Neutrophil (primary cell): ENCODE measurements at regions not wholly inside any gene's neighbourhood (a gene's known extent, or its start where the extent isn't known, plus 50 kb on each side); places are given as distances from the start of the nearest gene placed in this dataset.

Experiments
- H3K27ac ChIP-seq: fragments of 200-600 bp; sonication (generic); 2 replicates; pipeline ENCODE4 v1.5.1; 2016; ENCODE audit warnings: mild to moderate bottlenecking, moderate library complexity
- H3K27me3 ChIP-seq: fragments of 200-600 bp; sonication (generic); 2 replicates; pipeline ENCODE4 v1.6.0; 2016; ENCODE audit warnings: mild to moderate bottlenecking
- H3K36me3 ChIP-seq: fragments of 200-600 bp; sonication (generic); 2 replicates; pipeline ENCODE4 v1.5.1; 2017
- H3K4me1 ChIP-seq, 2 experiments: fragments of 200-600 bp in 1 of 2; sonication (generic) in 1 of 2; 1 replicate in 1 of 2; 2 replicates in 1 of 2; pipeline versions ENCODE4 v1.5.1 to v1.6.1; 2013 to 2016; ENCODE audit warnings: low read depth in 1 of 2, low read length in 1 of 2, mild to moderate bottlenecking in 1 of 2, moderate library complexity in 1 of 2; ENCODE audit not compliant: control insufficient read depth in 1 of 2, insufficient read depth in 1 of 2
- H3K4me3 ChIP-seq, 2 experiments: fragments of 200-600 bp in 1 of 2; sonication (generic) in 1 of 2; 1 replicate in 1 of 2; 2 replicates in 1 of 2; pipeline ENCODE4 v1.5.1; 2013 to 2016; ENCODE audit warnings: low read depth in 1 of 2, low read length in 1 of 2, mild to moderate bottlenecking in 1 of 2, moderate library complexity in 1 of 2
- H3K9me3 ChIP-seq: fragments of 200-600 bp; sonication (generic); 2 replicates; pipeline ENCODE4 v1.5.1; 2016
- CTCF ChIP-seq: fragments of 200-600 bp; sonication (generic); IDR thresholded peaks from 2 replicates; pipeline ENCODE4 v1.5.1; 2016; ENCODE audit warnings: antibody characterized with exemption

GRCh38 chr6:154592199-154592860 is 81.8 kb upstream of the CNKSR3 start:
- no peak overlapping the region for H3K27ac ChIP-seq
- H3K27me3 ChIP-seq, result no peaks in the 10 kb centered on the region
- no peaks in the 10 kb centered on the region for H3K9me3 ChIP-seq
- H3K4me3 ChIP-seq, result no peak overlapping the region
- no peaks in the 10 kb centered on the region for H3K36me3 ChIP-seq
- no peaks in the 10 kb centered on the region for H3K4me1 ChIP-seq
- TF ChIP-seq CTCF, result no peak

- no peaks in the 10 kb centered on the region for H3K36me3 ChIP-seq
- H3K27ac ChIP-seq, result no peak overlapping the region
- no peak for TF ChIP-seq CTCF
- H3K4me1 ChIP-seq, result no peaks in the 10 kb centered on the region
- no peaks in the 10 kb centered on the region for H3K9me3 ChIP-seq
- no peak overlapping the region for H3K4me3 ChIP-seq
- H3K27me3 ChIP-seq, result no peaks in the 10 kb centered on the region
Observed at GRCh38 chr6:154593122-154593521, 82.6 kb upstream of the CNKSR3 start.

GRCh38 chr6:154594496-154595198 is 84.2 kb upstream of the CNKSR3 start:
- Histone ChIP-seq H3K9me3 (no peaks in the 10 kb centered on the region), H3K4me1 (no peaks in the 10 kb centered on the region), H3K27me3 (no peaks in the 10 kb centered on the region), H3K27ac (no peak overlapping the region), H3K4me3 (no peak overlapping the region), H3K36me3 (no peaks in the 10 kb centered on the region)
- TF ChIP-seq CTCF, result no peak

GRCh38 chr6:154595538-154595937 is 85.1 kb upstream of the CNKSR3 start:
- H3K9me3 ChIP-seq, result no peaks in the 10 kb centered on the region
- no peaks in the 10 kb centered on the region for H3K36me3 ChIP-seq
- no peak overlapping the region for H3K4me3 ChIP-seq
- H3K27ac ChIP-seq, result no peak overlapping the region
- no peaks in the 10 kb centered on the region for H3K27me3 ChIP-seq
- H3K4me1 ChIP-seq, result no peaks in the 10 kb centered on the region
- no peak for TF ChIP-seq CTCF

- H3K36me3 ChIP-seq, result no peaks in the 10 kb centered on the region
- no peaks in the 10 kb centered on the region for H3K4me1 ChIP-seq
- no peak overlapping the region for H3K27ac ChIP-seq
- H3K27me3 ChIP-seq, result no peaks in the 10 kb centered on the region
- H3K9me3 ChIP-seq, result no peaks in the 10 kb centered on the region
- TF ChIP-seq CTCF, result no peak
- H3K4me3 ChIP-seq, result no peak overlapping the region
Observed at GRCh38 chr6:154596009-154596408, 85.5 kb upstream of the CNKSR3 start.
